ENCODE measurements at regions not wholly inside any gene's neighbourhood (a gene's known extent, or its start where the extent isn't known, plus 50 kb on each side); places are given as distances from the start of the nearest gene placed in this dataset.

GRCh38 chr2:2910259-2910658, 467.4 kb downstream of the EIPR1 start:
- Histone ChIP-seq H2BK20ac (ENCODE audit: low read length) (no peak overlapping the region), H3K9ac (replicated peaks in 1 of 4; ENCODE audit: extremely low read depth in 1 of 4, low read depth in 3 of 4, low read length in 3 of 4) (no peak overlapping the region), H3K79me1 (ENCODE audit: low read depth, low read length) (no peaks in the 10 kb centered on the region), H2AK5ac (ENCODE audit: low read depth, low read length) (no peak overlapping the region), H3K14ac (ENCODE audit: insufficient read length) (no peak overlapping the region), H4K5ac (ENCODE audit: insufficient read length, low read depth, low read length) (no peak overlapping the region), H3K56ac (replicated peaks; ENCODE audit: insufficient read length, low read depth, low read length) (no peak overlapping the region), H3K4me1 (replicated peaks in 1 of 4; ENCODE audit: control insufficient read depth in 3 of 4, insufficient read depth in 4 of 4, low read length in 3 of 4) (no peaks in the 10 kb centered on the region), H3K23me2 (ENCODE audit: low read depth, low read length) (no peaks in the 10 kb centered on the region; the same call in 1 of the 2 replicates), H2BK5ac (ENCODE audit: low read depth, low read length) (no peak overlapping the region), H2BK120ac (replicated peaks; ENCODE audit: low read depth, low read length) (no peak overlapping the region), H3K9me3 (ENCODE audit: insufficient read depth in 2 of 2, low read depth in 1 of 2, low read length in 1 of 2) (no peaks in the 10 kb centered on the region), H3K4me3 (ENCODE audit: extremely low read depth in 1 of 4, insufficient read depth in 2 of 4, low read depth in 3 of 4, low read length in 4 of 4) (no peak overlapping the region), H3K23ac (ENCODE audit: insufficient read length) (no peak overlapping the region), H2BK12ac (ENCODE audit: low read depth, low read length) (no peak overlapping the region), H3K36me3 (ENCODE audit: control insufficient read depth in 2 of 4, insufficient read depth in 4 of 4, low read length in 3 of 4) (no peaks in the 10 kb centered on the region), H3K79me2 (ENCODE audit: control insufficient read depth in 1 of 2, insufficient read depth in 2 of 2, low read length in 2 of 2) (no peaks in the 10 kb centered on the region), H2BK15ac (ENCODE audit: low read length) (no peak overlapping the region), H3K27me3 (replicated peaks in 1 of 4; ENCODE audit: control insufficient read depth in 3 of 4, extremely low read depth in 1 of 4, insufficient read depth in 3 of 4, low read length in 3 of 4) (no peaks in the 10 kb centered on the region), H4K91ac (replicated peaks; ENCODE audit: insufficient read length, low read length) (no peak overlapping the region), H3K18ac (ENCODE audit: extremely low read depth, low read length) (no peak overlapping the region), H3K27ac (ENCODE audit: low read depth, low read length) (no peak overlapping the region), H4K20me1 (replicated peaks in 1 of 2; ENCODE audit: control insufficient read depth in 1 of 2, insufficient read depth in 2 of 2, low read length in 2 of 2) (no peaks in the 10 kb centered on the region), H3K4me2 (ENCODE audit: insufficient read depth in 1 of 2, low read depth in 2 of 2, low read length in 2 of 2) (no peak overlapping the region), H4K8ac (ENCODE audit: extremely low read depth, insufficient read depth, low read length) (no peak overlapping the region; the same call in 1 of the 2 replicates), H2AFZ (ENCODE audit: low read length) (no peak overlapping the region), H3K4ac (replicated peaks; ENCODE audit: insufficient read length, low read depth, low read length) (no peak overlapping the region)
- DNase-seq (ENCODE audit: low read depth in 1 of 2, low spot score in 2 of 2): no peak
- ChIA-PET CTCF (ENCODE audit: partially characterized antibody) (interaction anchor here (1.1 to 1.2 kb wide), 2 partner anchors 17 to 18 kb away, joined by 3 read pairs; no protein-coding TSS in a partner anchor), POLR2A (ENCODE audit: partially characterized antibody) (no interaction called here)
- FAIRE-seq: no peak
- WGBS, 2 experiments (ENCODE audit: extremely low coverage in 1 of 2, insufficient coverage in 1 of 2, insufficient read length in 1 of 2, insufficient replicate concordance in 2 of 2, low coverage in 1 of 2, low lambda C conversion rate in 2 of 2, missing lambda C conversion rate in 1 of 2): 95% methylated on average over 7 of the region's 7 CpGs; no CpG with 5 or more reads in 1 of the 2 experiments
- no peak for TF ChIP-seq TBP (IDR thresholded peaks at IDR 0.05; ENCODE audit: low read depth, low read length)
- TF ChIP-seq MAFK (IDR thresholded peaks at IDR 0.05; ENCODE audit: low read depth, low read length): peak; percentile 81
- no peak for TF ChIP-seq HDAC6 (IDR thresholded peaks at IDR 0.05; ENCODE audit: low read depth, low read length)

Data from H1 (cell line).